Activated naive CD4-positive, alpha-beta T cell treated with anti-CD3 and anti-CD28 coated beads, Interleukin-2, amount 10 ng/mL, durations not matched to agents 7 days and 5 days (primary cell): ENCODE measurements at regions not wholly inside any gene's neighbourhood (a gene's known extent, or its start where the extent isn't known, plus 50 kb on each side); places are given as distances from the start of the nearest gene placed in this dataset.

ENCODE experiments used
- CTCF ChIA-PET: fragments of 350-600 bp; sonication (Branson Sonifier 250); formaldehyde crosslinking; loops from one replicate; lab custom pipeline; 2021; ENCODE audit warnings: antibody characterized with exemption; lab: Charles Lee
- DNase-seq: peaks from one replicate; pipeline ENCODE4 v3.0.0-alpha.2; 2020
- H3K27ac Mint-ChIP-seq: one replicate; pipeline ENCODE4 v1.8.0; 2021; ENCODE audit warnings: mild to moderate bottlenecking, moderate library complexity, mixed read lengths
- H3K27me3 Mint-ChIP-seq: one replicate; pipeline ENCODE4 v1.8.0; 2021; ENCODE audit warnings: mild to moderate bottlenecking, mixed read lengths
- H3K36me3 Mint-ChIP-seq: one replicate; pipeline ENCODE4 v1.8.0; 2021; ENCODE audit warnings: mixed read lengths
- H3K4me1 Mint-ChIP-seq: one replicate; pipeline ENCODE4 v1.8.0; 2021; ENCODE audit warnings: mixed read lengths
- H3K4me3 Mint-ChIP-seq: one replicate; pipeline ENCODE4 v1.8.0; 2021; ENCODE audit warnings: mild to moderate bottlenecking, moderate library complexity, mixed read lengths
- H3K9me3 Mint-ChIP-seq: one replicate; pipeline ENCODE4 v1.8.0; 2021; ENCODE audit warnings: mixed read lengths

GRCh38 chr9:120100595-120100994 lies 479.4 kb downstream of the CDK5RAP2 start:
- no peaks in the 10 kb centered on the region for H3K27me3 Mint-ChIP-seq
- no peak for DNase-seq
- no peak overlapping the region for H3K27ac Mint-ChIP-seq
- H3K4me3 Mint-ChIP-seq: no peak overlapping the region
- peaks cover 3% of the 10 kb centered on the region for H3K9me3 Mint-ChIP-seq
- no peaks in the 10 kb centered on the region for H3K4me1 Mint-ChIP-seq
- no peaks in the 10 kb centered on the region for H3K36me3 Mint-ChIP-seq
- CTCF ChIA-PET: no interaction called here

GRCh38 chr9:120099065-120099464 lies 480.9 kb downstream of the CDK5RAP2 start:
- CTCF ChIA-PET: no interaction called here
- H3K4me1 Mint-ChIP-seq: no peaks in the 10 kb centered on the region
- no peaks in the 10 kb centered on the region for H3K36me3 Mint-ChIP-seq
- no peak for DNase-seq
- no peak overlapping the region for H3K27ac Mint-ChIP-seq
- H3K9me3 Mint-ChIP-seq: peaks cover 3% of the 10 kb centered on the region
- H3K4me3 Mint-ChIP-seq: no peak overlapping the region
- H3K27me3 Mint-ChIP-seq: no peaks in the 10 kb centered on the region

- Mint-ChIP-seq H3K4me3 (no peak overlapping the region), H3K36me3 (no peaks in the 10 kb centered on the region), H3K27me3 (no peaks in the 10 kb centered on the region), H3K4me1 (no peaks in the 10 kb centered on the region), H3K9me3 (peaks cover 3% of the 10 kb centered on the region), H3K27ac (no peak overlapping the region)
- no peak for DNase-seq
- CTCF ChIA-PET: no interaction called here
These were observed 481.4 kb downstream of the CDK5RAP2 start for GRCh38 chr9:120098584-120098983.

- no peaks in the 10 kb centered on the region for H3K4me1 Mint-ChIP-seq
- no peaks in the 10 kb centered on the region for H3K36me3 Mint-ChIP-seq
- H3K4me3 Mint-ChIP-seq: no peak overlapping the region
- peaks cover 7% of the 10 kb centered on the region for H3K9me3 Mint-ChIP-seq
- CTCF ChIA-PET: no interaction called here
- no peak overlapping the region for H3K27ac Mint-ChIP-seq
- no peaks in the 10 kb centered on the region for H3K27me3 Mint-ChIP-seq
- DNase-seq: no peak
These were observed 488.8 kb downstream of the CDK5RAP2 start for GRCh38 chr9:120091206-120091605.

- no peaks in the 10 kb centered on the region for H3K4me1 Mint-ChIP-seq
- CTCF ChIA-PET: no interaction called here
- no peak overlapping the region for H3K27ac Mint-ChIP-seq
- peaks cover 7% of the 10 kb centered on the region for H3K9me3 Mint-ChIP-seq
- H3K36me3 Mint-ChIP-seq: no peaks in the 10 kb centered on the region
- H3K4me3 Mint-ChIP-seq: no peak overlapping the region
- DNase-seq: no peak
- no peaks in the 10 kb centered on the region for H3K27me3 Mint-ChIP-seq
These were observed 499.1 kb downstream of the CDK5RAP2 start for GRCh38 chr9:120080849-120081248.

- Mint-ChIP-seq H3K27ac (no peak overlapping the region), H3K36me3 (no peaks in the 10 kb centered on the region), H3K27me3 (no peaks in the 10 kb centered on the region), H3K4me1 (no peaks in the 10 kb centered on the region), H3K9me3 (no peaks in the 10 kb centered on the region), H3K4me3 (no peak overlapping the region)
- CTCF ChIA-PET: no interaction called here
- DNase-seq: no peak
These were observed 501.9 kb downstream of the CDK5RAP2 start for GRCh38 chr9:120078112-120078511.

- no peak overlapping the region for H3K4me3 Mint-ChIP-seq
- H3K4me1 Mint-ChIP-seq: no peaks in the 10 kb centered on the region
- no peak overlapping the region for H3K27ac Mint-ChIP-seq
- H3K9me3 Mint-ChIP-seq: no peaks in the 10 kb centered on the region
- no peaks in the 10 kb centered on the region for H3K27me3 Mint-ChIP-seq
- CTCF ChIA-PET: no interaction called here
- DNase-seq: no peak
- no peaks in the 10 kb centered on the region for H3K36me3 Mint-ChIP-seq
These were observed 508.2 kb downstream of the CDK5RAP2 start for GRCh38 chr9:120071760-120072159.

- Mint-ChIP-seq H3K27ac (no peak overlapping the region), H3K4me3 (no peak overlapping the region), H3K36me3 (no peaks in the 10 kb centered on the region), H3K4me1 (no peaks in the 10 kb centered on the region), H3K27me3 (no peaks in the 10 kb centered on the region), H3K9me3 (no peaks in the 10 kb centered on the region)
- DNase-seq: no peak
- CTCF ChIA-PET: no interaction called here
These were observed 513.7 kb downstream of the CDK5RAP2 start for GRCh38 chr9:120066315-120066714.

- H3K4me3 Mint-ChIP-seq: no peak overlapping the region
- H3K4me1 Mint-ChIP-seq: no peaks in the 10 kb centered on the region
- H3K9me3 Mint-ChIP-seq: no peaks in the 10 kb centered on the region
- CTCF ChIA-PET: no interaction called here
- H3K36me3 Mint-ChIP-seq: no peaks in the 10 kb centered on the region
- no peaks in the 10 kb centered on the region for H3K27me3 Mint-ChIP-seq
- H3K27ac Mint-ChIP-seq: no peak overlapping the region
- DNase-seq: no peak
These were observed 514.8 kb downstream of the CDK5RAP2 start for GRCh38 chr9:120065151-120065550.

GRCh38 chr9:120045011-120045410 lies 535.0 kb downstream of the CDK5RAP2 start:
- CTCF ChIA-PET: no interaction called here
- Mint-ChIP-seq H3K36me3 (no peaks in the 10 kb centered on the region), H3K27me3 (no peaks in the 10 kb centered on the region), H3K4me1 (no peaks in the 10 kb centered on the region), H3K27ac (no peak overlapping the region), H3K9me3 (peaks cover 2% of the 10 kb centered on the region), H3K4me3 (no peak overlapping the region)
- no peak for DNase-seq

GRCh38 chr9:120043448-120043847 lies 536.5 kb downstream of the CDK5RAP2 start:
- H3K9me3 Mint-ChIP-seq: no peaks in the 10 kb centered on the region
- H3K4me1 Mint-ChIP-seq: no peaks in the 10 kb centered on the region
- DNase-seq: no peak
- CTCF ChIA-PET: no interaction called here
- H3K4me3 Mint-ChIP-seq: no peak overlapping the region
- H3K27ac Mint-ChIP-seq: no peak overlapping the region
- no peaks in the 10 kb centered on the region for H3K27me3 Mint-ChIP-seq
- H3K36me3 Mint-ChIP-seq: no peaks in the 10 kb centered on the region

- Mint-ChIP-seq H3K27me3 (no peaks in the 10 kb centered on the region), H3K9me3 (peaks cover 3% of the 10 kb centered on the region), H3K4me1 (no peaks in the 10 kb centered on the region), H3K4me3 (no peak overlapping the region), H3K27ac (no peak overlapping the region), H3K36me3 (no peaks in the 10 kb centered on the region)
- no peak for DNase-seq
- CTCF ChIA-PET: no interaction called here
These were observed 539.1 kb downstream of the CDK5RAP2 start for GRCh38 chr9:120040896-120041295.

GRCh38 chr9:120038342-120038741 lies 541.6 kb downstream of the CDK5RAP2 start:
- Mint-ChIP-seq H3K27me3 (no peaks in the 10 kb centered on the region), H3K36me3 (no peaks in the 10 kb centered on the region), H3K4me3 (no peak overlapping the region), H3K4me1 (no peaks in the 10 kb centered on the region), H3K27ac (no peak overlapping the region), H3K9me3 (peaks cover 5% of the 10 kb centered on the region)
- CTCF ChIA-PET: no interaction called here
- no peak for DNase-seq

- H3K4me1 Mint-ChIP-seq: no peaks in the 10 kb centered on the region
- no peaks in the 10 kb centered on the region for H3K27me3 Mint-ChIP-seq
- no peaks in the 10 kb centered on the region for H3K36me3 Mint-ChIP-seq
- no peak overlapping the region for H3K4me3 Mint-ChIP-seq
- no peak for DNase-seq
- peaks cover 5% of the 10 kb centered on the region for H3K9me3 Mint-ChIP-seq
- no peak overlapping the region for H3K27ac Mint-ChIP-seq
- CTCF ChIA-PET: no interaction called here
These were observed 547.3 kb downstream of the CDK5RAP2 start for GRCh38 chr9:120032639-120033038.

GRCh38 chr9:120030847-120031246 lies 549.1 kb downstream of the CDK5RAP2 start:
- CTCF ChIA-PET: no interaction called here
- no peaks in the 10 kb centered on the region for H3K27me3 Mint-ChIP-seq
- H3K27ac Mint-ChIP-seq: no peak overlapping the region
- no peak for DNase-seq
- no peak overlapping the region for H3K4me3 Mint-ChIP-seq
- H3K9me3 Mint-ChIP-seq: peaks cover 3% of the 10 kb centered on the region
- H3K36me3 Mint-ChIP-seq: no peaks in the 10 kb centered on the region
- H3K4me1 Mint-ChIP-seq: no peaks in the 10 kb centered on the region

GRCh38 chr9:120018550-120018949 lies 561.4 kb downstream of the CDK5RAP2 start:
- no peak overlapping the region for H3K27ac Mint-ChIP-seq
- H3K36me3 Mint-ChIP-seq: no peaks in the 10 kb centered on the region
- CTCF ChIA-PET: no interaction called here
- no peaks in the 10 kb centered on the region for H3K27me3 Mint-ChIP-seq
- peaks cover 2% of the 10 kb centered on the region for H3K9me3 Mint-ChIP-seq
- H3K4me1 Mint-ChIP-seq: no peaks in the 10 kb centered on the region
- DNase-seq: no peak
- H3K4me3 Mint-ChIP-seq: no peak overlapping the region
